GM18868 (cell line): ENCODE measurements at regions not wholly inside any gene's neighbourhood (a gene's known extent, or its start where the extent isn't known, plus 50 kb on each side); places are given as distances from the start of the nearest gene placed in this dataset.
"Not testable (repeated sequence)": the region's sequence is repeated elsewhere in the genome, so short reads cannot be mapped to it uniquely, and the experiment has no call there.

ENCODE experiments used
- ATAC-seq: cut with Tn5 transposase; IDR thresholded peaks from one replicate; pipeline ENCODE4 v1.9.1; 2021; ENCODE audit warnings: mild to moderate bottlenecking, moderate library complexity; ENCODE audit not compliant: unreplicated experiment

- ATAC-seq, result no peak
Measured at GRCh38 chr13:81041761-81042160, 700.8 kb upstream of the SPRY2 start.

DNA sequence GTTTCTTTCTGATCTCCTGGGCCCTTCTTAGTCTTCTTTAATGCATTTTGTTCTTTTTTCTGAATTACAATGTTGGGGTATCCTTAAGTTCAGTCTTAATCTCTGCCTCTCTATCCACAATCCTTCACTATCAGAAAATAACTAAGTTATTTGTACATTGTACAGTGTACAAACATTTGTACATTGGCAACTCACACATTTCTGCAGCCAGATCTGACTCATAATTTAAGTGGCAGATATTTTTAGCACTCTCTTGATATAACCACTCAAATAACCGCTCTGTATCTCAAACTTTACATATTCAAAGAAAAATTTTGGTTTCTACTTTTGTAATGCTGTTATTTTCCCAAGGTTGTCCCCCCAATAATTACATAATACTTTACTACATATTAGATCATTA, 691.1 kb upstream of the SPRY2 start:
- no peak for ATAC-seq

- ATAC-seq, result no peak
Measured at GRCh38 chr13:81025091-81025490, 684.2 kb upstream of the SPRY2 start.

DNA sequence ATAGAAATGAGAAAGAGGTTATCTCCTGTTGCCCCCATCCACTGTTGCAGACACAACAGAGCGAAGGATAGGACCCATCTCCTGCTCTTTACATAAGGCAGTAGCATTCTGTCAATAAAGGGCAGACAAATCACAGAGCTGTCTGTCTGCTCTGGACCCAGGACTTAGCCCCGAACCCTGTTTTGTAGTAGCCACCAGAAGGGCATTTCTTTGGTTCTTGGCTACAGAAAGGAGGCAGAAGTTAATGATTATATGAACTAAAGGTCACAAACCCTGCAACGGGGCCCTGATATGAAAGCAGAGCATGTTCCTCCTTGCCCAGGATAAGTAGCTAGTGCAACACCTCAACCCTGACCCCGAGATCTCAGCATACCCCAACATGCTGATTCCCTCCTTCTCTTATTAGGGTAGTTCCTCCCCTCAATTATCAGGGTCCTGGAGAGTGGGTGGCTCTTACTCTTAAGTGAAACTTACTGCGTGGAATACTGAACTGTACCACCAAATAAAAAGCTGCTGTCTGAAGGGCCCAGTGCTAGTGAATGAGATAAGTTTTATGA, 680.4 kb upstream of the SPRY2 start:
- no peak for ATAC-seq

DNA sequence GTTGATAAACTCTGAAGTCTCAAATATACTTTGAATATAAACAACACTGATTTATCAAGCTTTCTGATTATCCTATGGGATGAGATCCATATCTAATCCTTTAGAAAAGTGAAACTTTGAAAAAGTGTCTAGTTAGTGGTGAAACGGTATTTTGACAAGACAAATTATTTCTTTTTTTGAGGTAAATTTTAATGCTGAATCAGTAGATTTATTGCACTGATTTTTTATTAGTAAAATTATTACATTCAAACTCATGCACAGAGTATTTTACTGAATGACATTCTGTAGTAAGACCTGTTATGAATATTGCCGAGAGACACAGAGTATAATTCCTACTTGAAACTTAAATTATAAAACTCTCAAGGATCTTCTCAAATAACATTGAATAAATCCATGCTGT, 679.1 kb upstream of the SPRY2 start:
- no peak for ATAC-seq

GRCh38 chr13:81018936-81019335, 678.0 kb upstream of the SPRY2 start:
- ATAC-seq, result no peak

DNA sequence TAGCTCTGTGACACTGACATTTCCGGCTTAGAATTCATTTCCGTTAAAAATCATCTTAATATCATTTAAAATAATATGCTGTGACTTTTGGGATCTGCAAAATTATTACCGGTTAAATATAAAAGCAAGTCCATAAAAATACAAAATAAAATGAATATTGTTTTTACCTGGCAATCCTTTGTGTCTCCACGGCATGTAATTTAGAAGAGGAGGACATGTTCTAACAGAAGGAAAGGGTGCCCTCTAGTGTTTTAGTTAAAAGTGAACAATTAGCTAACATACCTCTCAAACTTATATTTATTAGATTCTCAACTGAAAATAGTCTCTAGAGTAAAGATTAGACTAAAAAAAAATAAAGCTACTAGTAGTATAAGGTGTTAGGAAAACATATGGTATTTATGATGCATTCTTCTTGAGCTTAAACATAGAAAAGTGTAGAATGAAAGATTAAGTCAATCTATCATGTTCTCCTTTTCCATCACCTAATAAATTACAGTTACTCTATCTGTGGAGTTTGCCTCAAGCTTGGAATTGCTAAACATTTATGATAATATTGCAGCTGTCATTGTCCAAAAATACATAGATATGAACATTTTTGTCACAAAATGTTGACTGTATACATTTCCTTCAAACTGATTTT, 676.7 kb upstream of the SPRY2 start:
- ATAC-seq, result peak; percentile 93

DNA sequence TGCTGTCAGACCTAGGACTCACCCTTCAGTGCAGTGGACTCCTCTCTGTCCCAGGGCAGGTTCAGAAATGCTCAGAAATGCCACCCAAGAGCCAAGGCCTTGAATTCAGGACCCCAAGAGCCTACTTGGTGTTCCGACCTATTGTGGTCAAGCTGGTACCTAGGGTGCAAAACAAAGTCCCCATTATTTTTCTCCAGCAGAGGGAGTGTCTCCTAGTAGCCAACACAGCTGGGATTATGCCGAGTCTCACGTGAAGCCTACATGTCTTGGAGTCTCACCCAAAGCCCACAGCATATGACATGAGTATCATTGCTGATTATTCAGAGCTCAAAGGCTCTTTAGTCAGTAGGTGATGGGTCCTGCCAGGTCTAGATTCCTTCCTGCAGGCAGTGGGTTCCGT, 671.1 kb upstream of the SPRY2 start:
- no peak for ATAC-seq

GRCh38 chr13:81001828-81002385, 661.0 kb upstream of the SPRY2 start:
- no peak for ATAC-seq

DNA sequence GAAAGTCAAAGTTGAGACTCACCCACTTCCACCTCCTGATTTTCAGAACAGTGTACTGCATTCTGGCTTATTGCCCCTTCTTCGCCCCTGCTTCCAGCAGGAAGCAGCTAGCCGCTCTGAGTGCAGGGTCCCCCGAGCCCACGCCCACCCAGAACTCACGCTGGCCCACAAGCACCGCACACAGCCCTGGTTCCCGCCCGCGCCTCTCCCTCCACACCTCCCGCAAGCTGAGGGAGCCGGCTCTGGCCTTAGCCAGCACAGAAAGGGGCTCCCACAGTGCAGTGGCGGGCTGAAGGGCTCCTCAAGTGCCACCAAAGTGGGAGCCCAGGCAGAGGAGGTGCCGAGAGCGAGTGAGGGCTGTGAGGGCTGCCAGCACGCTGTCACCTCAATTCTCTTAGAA, 657.7 kb upstream of the SPRY2 start:
- not testable (repeated sequence) for ATAC-seq

- ATAC-seq, result no peak
Measured at GRCh38 chr13:80989747-80990146, 648.8 kb upstream of the SPRY2 start.

GRCh38 chr13:80989241-80989640, 648.3 kb upstream of the SPRY2 start:
- ATAC-seq, result no peak

DNA sequence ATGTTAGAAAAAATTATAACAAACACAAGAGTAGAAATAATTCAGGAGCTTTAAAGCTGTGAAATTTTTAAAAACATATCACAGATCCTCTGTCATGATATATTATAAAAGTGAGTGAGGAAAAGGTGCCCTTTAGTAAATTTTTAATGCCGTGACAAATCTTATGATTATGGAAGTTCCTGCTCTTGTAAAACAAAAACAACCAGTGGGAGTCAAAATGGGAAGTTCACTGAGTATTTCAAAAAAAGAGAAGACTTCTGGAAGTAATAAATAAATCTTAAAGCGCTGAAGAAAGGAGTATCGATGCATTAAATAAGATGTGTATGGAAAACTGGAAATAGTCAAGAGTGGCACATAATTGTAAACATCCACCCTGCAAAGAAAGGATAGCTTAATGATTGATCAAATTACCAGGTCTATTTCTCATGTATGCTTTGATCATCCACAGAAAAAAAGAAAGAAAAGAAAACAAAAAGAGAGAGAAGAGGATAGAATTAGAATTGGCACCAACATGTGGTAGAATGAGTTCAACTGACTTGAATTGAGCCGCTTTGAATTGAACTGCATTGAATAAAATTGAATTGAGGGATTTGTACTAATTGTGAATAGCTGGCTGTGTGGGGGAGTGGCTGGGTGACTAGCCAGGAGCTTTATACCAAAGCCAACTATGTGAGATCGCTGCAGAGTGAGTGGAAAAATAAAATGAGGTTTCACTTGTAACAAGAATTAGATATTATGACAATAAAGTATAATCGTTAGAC, 647.6 kb upstream of the SPRY2 start:
- no peak for ATAC-seq

DNA sequence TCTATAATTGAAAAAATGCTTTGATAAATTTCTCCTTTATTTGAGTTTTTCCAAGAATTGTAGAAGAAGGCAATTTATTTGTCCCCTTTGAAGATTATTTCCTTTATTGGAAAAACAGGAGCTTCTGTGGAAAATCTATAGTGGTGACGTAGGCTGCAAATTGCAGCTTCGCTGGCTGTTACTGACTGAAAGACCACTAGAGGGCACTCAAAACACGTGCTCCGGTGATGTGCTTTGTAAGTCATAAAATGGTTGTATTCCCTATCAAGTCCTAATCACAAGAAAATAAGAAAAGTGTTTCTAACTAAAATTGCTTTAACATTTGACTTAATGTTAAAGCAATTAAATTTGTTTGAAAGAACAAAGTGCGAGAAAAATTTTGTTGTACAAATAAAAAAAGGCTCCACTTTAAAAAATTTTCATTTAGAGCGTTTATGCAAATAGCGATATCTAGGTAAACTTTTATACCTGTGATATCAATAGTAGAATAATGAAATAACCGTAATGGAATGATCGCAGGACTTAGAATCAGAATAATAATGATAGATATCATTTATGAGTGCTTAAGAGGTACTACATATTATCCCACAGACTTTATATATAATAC, 638.2 kb upstream of the SPRY2 start:
- ATAC-seq, result peak; percentile 99

GRCh38 chr13:80977168-80977567, 636.2 kb upstream of the SPRY2 start:
- no peak for ATAC-seq

GRCh38 chr13:80975903-80976302, 635.0 kb upstream of the SPRY2 start:
- no peak for ATAC-seq

DNA sequence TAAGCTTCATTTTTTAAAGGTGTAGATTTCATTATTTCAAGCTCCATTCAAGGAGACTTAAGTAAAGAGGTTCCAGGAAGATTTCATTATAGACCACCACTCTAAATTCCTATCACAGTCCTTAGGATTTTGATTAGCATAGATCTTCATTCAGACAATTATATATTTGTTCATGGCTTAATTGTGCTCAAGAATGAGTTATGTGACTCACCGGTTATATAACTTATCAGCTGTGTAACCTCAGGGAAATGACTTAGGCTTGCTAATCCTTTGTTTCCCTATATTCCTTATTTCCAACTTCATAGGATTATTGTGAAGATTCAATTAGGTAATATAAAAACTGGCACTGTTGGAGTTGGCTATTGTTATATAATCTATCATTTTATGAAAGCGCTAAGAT, 632.8 kb upstream of the SPRY2 start:
- no peak for ATAC-seq

DNA sequence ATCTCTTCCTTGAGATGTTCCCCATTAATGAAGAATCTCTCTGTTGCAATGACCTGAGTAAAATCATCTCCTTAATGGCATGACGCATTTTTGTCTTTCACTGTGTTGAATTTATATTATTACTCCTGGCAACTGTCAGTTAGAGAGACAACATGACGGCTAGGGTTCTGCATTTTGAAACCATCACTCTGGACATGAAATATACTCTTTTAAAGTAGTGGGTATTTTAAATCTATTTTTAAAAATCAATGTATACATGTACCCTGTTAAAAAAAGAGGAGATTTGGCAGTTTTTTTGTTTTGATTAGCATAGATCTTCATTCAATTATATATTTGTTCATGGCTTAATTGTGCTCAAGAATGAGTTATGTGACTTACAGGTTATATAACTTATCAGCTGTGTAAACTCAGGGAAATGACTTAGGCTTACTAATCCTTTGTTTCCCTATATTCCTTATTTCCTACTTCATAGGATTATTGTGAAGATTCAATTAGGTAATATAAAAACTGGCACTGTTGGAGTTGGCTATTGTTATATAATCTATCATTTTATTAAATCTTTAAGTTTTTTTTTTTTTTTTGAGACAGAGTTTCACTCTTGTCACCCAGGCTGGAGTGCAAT, 632.0 kb upstream of the SPRY2 start:
- no peak for ATAC-seq

DNA sequence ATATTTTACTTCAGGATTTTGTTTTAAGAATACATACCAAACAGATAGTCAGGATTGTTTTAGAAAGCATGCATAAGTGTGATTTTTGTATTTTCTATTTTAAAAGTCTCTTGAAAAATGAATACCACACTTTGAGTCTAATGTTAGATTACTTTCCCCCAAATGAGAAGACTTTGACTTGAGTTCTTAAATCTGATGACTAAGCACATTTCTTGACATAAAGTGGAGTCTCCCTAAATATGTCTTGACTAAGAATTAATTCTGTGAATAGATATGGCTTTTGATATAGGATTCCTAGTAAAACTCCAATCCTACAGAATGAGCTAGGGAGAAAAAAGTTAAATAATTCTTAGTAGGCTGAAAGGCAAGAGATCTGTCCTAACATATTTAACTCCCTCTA, 624.2 kb upstream of the SPRY2 start:
- ATAC-seq, result no peak

DNA sequence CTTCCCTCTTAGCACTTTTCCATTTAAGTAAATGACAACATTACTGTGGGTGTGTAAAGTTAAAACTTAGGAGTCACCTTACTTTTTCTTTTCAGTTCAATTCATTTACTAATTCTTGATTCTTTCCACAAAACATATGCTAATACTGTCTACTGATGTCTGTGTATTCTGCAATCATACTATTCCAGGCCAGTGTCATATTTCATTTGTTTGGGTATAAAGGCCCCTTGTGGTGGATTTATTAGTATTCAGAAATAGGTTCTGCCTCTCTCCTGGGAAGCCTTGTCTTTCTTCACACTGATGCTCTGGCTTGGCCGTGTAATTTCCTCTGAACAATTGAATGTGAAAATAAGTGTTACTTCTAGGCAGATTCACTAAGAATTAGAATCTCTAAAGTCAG, 621.9 kb upstream of the SPRY2 start:
- ATAC-seq, result no peak

DNA sequence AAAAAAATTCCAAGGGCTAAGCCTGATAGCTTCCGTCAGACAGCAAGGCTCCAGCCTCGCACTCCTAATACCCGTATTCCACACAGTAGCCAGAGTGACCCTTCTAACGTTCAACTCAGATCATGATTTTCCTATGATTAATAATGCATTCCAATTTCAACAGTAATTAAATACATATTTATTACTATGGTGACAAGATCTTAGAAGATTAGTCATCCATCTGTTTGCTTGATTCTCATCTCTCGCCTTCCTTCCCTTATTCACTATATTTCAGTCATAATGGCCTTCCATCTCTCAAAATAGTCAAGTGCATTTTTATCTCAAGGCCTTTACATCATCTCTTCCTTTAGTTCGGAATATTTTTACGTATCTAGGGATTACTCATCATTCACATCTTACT, 621.2 kb upstream of the SPRY2 start:
- ATAC-seq, result no peak
